ENCODE measurements at regions not wholly inside any gene's neighbourhood (a gene's known extent, or its start where the extent isn't known, plus 50 kb on each side); places are given as distances from the start of the nearest gene placed in this dataset.
"Not testable (repeated sequence)": the region's sequence is repeated elsewhere in the genome, so short reads cannot be mapped to it uniquely, and the experiment has no call there.

DNA sequence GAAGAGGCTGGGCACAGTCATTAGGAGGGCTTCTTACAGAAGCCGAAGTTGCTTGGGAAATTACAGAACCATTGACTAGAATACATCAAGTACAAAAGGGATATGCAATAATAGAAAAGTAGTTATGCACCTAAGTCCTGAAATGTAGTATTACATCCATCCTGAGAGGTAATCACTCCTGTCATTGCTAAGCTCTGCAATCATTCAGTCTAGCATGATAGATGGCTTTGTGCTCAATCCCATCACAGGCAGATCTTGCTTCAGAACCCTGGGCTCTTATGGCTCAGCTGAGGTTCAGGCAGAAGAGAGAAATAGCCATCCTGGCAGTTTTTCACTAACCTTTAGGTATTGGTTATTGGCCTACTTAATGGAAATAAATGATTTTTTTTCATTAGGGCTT lies 231.7 kb upstream of the AFF2 start:
- DNase-seq (ENCODE audit: low read depth): no peak

DNA sequence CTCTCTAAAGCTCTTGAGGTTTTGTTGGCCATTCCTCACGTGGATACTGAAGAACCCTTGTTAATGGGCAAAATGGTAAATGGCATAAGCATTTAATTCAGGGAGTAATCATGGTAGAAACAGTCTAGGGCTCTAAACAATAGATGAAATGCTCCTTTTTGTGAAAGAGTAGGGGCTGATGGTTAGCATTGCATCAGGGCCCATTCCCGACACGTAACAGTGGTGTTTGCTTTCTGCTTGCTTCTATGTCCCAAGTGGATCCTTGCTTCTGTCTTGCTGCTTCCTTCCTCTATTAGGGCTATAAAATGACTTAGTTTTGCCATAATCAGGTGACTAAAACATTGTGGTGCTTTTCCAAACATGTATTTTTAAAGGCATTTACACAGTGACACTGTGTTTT lies 230.9 kb upstream of the AFF2 start:
- no peak for DNase-seq (ENCODE audit: low read depth)

DNA sequence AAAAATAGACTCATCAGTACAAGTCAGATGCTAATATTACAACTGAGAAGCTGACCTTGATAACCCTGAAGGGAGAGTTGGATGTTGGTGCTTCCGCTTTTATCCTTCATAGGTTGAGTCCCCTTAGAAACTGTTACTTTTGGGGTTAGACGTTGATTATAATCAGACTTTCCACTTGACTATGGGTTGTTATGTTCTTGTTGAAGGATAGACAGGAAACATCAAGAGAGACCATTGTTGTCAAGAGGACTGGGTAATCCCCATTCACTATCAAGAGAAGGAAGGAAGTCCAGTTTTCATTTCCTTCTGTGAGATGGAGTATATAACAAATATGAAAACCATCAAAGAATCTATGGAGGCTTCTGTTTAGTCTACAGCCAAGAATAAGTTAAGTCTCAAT lies 229.9 kb upstream of the AFF2 start:
- DNase-seq (ENCODE audit: low read depth): no peak

DNA sequence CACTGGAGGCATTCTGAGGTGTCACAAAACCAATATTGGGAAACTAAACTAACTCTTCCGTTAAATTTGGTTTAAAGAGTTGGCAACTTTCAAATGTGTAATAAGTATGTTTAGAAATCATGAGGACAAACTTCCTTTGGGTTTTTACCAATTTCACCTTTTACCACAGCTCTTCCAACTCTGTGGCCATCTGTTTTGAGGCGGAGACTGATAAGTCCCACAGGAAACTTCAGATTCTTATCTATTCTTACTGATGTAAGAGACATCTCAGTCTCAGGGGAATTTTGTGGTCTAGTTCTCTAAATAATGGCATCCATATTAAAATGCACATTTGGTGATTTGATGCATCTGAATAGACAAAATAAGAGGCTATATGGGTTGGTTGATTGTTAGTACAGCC lies 229.2 kb upstream of the AFF2 start:
- DNase-seq (ENCODE audit: low read depth): no peak

DNA sequence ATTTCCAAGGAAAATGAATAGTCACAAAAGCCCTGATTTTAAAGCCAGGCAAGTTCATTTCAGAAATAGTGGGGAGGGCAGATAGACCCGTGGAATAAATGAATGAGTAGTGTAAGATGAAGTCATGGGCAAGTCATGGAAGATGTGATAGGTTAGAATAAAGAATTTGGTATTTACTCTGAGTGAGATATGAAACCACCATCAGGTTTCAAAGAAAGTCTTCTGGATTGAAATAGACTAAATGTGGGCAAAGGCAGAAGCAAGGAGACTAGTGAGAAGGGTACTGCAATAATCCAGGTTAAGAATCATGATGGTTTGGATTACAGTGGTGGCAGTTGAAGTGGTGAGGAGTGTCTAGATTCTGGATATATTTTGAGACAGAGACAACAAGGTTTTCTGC lies 218.5 kb upstream of the AFF2 start:
- no peak for DNase-seq (ENCODE audit: low read depth)

DNA sequence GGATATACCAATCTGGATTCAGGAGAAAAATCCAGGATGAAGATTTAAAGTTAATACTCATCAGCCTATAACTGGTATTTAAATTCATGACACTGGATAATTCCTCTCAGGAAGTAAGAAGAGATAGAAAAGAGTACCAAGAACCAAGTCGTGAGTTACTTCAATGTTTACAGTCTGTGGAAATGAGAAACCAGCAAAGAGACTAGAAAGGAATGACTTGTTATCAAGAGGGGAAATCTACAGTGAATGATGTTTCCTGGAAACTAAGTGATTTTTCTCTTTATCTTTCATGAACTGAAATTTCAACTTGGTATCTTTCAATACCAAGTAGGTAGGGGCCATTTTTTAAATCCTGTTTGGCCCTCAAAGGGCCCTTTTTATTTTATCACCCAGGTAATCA lies 217.9 kb upstream of the AFF2 start:
- DNase-seq (ENCODE audit: low read depth): no peak

DNA sequence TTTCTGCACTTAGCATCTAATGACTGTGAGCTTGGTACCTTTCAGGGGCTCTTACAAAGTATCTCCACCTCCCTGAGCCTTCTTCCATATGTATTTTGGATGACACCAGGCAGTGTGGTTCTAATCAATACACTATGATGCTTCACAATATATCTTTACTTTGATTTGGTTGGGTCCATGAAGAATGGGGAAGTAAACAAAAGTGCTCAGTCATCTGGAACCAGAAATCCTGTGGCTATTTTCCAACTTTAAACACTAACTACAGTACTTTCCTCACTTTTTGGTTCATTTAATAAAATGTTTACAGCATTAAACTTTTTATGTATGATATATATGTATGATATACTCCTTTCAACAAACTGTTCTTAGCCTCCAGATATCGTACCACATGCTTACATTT lies 216.4 kb upstream of the AFF2 start:
- no peak for DNase-seq (ENCODE audit: low read depth)

DNA sequence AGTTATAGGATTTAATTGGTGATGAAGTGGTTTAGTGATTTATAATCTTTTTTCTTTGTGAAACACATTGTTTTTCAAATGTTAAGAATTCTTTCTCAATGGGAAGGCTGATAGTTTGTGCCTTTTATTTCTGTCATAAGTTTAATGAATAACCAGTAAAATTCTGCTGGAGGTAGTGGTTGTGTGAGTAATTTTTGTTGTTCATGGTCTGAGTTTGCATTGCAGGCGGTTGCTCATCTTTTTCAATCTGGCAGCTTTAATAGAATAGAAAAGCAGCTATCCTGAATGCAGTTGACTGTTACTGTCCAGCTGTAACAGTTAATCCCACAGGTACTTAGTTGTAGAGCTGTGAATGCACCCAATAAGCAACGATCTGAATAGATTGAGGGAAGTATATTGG lies 215.6 kb upstream of the AFF2 start:
- DNase-seq (ENCODE audit: low read depth): no peak

DNA sequence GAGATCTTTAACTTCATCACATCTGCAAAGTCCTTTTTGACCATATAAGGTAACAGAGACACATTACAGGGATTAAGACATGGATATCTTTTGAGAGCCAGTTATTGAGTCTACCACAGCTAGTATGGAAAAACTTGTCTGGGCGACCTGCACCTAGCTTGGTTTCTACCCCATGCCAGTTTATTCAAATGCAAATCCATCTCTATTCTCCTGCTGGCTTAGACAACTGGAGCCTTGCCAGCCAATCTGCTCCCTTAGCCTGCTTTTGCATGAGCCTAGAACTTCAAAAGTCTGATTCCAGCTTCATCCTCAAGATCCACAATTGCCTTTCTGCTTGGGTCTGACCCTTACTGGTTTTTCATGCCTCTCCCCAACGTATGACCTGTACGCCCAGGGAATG lies 212.0 kb upstream of the AFF2 start:
- DNase-seq (ENCODE audit: low read depth): no peak

DNA sequence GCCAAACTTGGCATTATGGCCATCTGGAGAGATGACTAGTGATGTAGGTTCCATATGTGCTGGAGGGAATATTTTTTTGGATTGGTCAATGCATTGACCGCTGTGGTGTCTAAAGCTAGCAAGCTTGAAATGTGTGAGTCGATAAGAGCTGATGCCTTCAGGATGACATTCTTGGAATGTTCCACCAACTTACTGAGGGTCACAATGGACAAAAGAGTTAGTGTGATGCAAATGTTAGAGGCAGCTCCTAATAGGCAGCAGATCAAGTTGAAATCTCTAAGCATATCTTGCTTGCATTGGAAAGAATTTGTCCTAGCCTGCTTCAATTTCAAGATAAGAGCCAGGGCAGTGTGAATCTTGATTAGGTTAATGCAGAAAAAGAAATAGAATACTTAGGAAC lies 210.4 kb upstream of the AFF2 start:
- no peak for DNase-seq (ENCODE audit: low read depth)

DNA sequence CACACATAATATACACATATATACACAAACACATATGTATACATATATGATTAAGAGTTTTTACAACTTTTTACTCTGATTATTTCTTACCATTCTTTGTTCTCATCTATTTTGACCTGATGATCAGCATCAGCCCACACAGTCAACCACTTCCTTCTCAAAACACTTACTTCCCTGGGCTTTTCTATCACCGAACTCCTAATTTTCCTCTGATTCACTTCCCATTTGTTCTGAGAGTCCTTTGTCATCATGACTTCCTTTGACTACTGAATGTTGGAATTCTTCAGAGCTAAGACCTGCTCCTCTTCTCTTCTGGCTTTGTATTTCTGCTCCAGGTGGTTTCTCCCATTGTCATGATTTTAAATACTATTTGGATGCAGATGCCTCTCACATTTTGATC lies 209.5 kb upstream of the AFF2 start:
- DNase-seq (ENCODE audit: low read depth): no peak

DNA sequence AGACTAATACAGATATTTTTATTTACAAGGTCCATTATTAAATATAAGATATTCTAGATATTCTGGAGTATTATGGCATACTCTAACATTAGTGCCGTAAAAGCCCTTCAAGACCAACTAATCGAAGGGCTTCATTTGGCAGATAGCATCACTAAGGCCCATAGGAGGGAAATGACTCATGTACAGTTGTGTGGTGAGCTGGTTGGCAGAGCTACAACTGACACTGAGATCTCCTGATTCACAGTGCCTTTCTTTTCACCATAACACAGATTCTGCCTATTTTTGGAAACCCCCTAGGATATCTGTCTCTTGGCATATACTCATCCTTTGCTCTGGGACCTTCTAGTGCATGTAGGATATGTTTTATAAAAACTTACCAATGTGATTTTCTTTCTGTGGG lies 201.7 kb upstream of the AFF2 start:
- DNase-seq (ENCODE audit: low read depth): no peak

DNA sequence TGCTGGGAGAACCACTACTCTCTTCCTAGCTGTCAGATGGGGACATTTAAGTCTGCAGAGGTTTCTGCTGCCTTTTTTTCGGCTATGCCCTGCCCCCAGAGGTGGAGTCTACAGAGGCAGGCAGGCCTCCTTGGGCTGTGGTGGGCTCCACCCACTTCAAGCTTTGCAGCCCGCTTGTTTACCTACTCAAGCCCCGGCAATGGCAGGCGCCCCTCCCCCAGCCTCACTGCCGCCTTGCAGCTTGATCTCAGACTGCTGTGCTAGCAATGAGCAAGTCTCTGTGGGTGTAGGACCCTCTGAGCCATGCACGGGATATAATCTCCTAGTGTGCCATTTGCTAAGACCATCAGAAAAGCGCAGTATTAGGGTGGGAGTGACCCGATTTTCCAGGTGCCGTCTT lies 195.2 kb upstream of the AFF2 start:
- not testable (repeated sequence) for DNase-seq (ENCODE audit: low read depth)

DNA sequence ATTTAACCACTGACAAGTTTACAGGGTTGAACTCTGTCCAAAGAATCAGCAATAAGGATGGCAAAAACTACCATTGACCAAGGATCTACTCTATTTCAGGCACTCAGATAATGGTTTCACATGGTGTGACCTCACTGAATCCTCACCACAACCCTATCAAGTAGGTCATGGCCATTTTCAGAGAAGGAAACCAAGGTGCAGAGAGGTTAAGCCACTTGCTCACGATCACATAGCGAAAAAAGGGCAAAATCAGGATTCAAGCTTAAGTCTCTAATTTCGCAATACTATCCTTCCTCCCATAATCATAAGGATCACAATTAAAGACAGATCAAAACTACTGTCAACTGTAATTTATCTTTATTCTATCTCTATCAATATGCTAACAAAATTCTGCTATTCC lies 191.0 kb upstream of the AFF2 start:
- no peak for DNase-seq (ENCODE audit: low read depth)

DNA sequence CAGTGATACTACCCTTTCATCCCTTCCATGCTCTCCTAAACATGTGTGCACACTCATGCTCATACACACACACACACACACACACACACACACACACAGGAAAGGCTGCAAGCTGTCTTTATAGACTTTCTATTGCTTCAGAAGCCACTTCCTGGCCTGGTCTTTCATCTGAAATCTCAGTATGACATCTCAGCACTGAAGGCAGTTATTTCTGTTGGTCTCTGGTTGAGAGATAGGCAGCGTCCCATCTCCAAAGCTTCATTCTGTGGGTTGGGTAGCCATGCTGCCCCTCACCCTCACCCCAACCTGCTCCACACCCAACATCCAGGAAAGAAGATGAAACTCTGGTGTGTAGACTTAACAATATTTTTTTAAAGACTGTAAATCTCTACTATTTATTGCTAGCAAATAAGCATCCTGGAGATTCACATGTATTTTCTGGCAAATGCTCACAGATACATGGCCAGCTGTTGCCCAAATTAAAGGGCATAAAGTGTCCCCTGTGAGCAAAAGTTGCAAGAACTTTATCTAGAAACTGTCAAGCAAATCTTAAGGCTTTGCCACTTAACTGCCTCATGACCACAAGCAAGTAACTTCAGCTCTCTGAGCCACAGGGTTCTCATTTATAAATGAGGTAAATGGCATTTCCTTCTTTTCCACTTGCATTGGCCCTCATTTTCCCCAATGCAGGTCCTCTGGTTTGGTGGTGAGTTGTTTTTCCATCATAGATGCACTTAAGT lies 189.8 kb upstream of the AFF2 start:
- peak; percentile 25 for DNase-seq (ENCODE audit: low read depth)

DNA sequence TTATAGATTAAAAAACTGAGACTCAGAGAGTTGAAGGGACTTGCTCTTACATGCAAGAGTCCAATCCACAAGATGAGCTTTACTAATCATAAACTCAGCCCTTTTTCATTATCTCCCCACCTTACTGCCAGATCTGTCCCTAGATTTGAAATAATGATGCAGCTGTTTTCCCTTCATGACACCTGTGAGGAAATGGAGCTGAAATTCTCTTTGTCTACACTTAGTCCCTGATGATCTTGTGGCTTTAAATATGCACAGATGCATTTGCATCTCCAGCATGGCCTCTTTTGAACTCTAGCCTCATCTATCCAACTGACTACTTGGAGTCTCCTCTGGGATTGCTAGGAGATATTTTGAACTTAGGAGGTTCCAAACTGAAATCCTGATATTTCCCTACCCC lies 188.9 kb upstream of the AFF2 start:
- no peak for DNase-seq (ENCODE audit: low read depth)

DNA sequence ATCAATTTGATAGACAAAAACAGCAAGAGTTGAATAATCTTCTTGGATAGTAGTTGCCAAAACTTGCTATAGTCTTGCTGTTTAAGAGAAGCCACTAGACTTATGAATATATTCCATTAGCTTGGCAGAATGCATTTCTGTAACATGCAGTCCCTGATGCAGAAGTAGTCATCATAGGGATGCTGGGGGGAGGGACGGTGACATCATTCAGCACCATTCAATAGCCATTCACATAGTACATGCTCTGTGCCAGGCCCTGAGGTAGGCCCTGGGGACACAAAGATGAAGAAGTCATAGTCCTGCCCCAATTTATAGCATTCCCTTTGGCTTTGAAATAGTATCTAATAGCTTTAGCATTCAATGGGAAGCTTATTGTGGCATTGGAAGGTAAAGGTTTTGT lies 185.5 kb upstream of the AFF2 start:
- no peak for DNase-seq (ENCODE audit: low read depth)

DNA sequence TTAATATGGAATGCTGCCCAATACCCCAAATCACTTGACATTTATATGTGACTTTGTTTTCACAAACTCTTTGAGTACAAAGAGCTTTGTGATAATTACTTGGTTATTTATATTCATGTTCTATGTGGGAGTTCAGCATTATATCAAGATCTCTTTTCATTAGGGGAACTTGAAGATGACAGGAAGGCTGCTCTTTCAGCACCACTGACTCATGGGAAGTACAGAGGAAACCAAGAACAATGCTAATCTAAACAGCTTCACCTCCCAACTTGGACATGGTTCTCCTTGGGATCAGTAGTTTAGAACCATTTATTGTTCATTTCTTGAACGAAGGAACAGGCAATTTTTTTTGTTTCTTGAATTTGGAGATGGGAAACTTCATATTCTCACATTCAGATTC lies 184.0 kb upstream of the AFF2 start:
- DNase-seq (ENCODE audit: low read depth): no peak

DNA sequence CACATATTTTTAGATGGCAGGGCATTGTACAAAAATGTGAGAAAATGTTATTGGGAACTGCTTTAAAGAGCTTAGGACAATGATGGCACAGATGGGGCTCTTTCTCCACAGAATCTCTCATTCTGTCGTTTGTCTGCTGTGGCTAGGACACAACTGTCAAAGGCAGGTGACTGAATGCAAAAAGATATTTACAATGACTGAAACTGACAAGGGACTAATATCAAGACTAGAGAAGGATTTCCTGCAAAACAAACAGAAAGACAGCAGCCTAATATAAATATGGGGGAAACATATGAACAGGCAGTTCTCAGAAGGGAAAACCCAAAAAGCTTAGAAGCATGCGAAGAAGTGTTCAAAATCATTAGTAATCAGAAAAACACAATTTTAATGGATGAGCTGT lies 177.5 kb upstream of the AFF2 start:
- no peak for DNase-seq (ENCODE audit: low read depth)

DNA sequence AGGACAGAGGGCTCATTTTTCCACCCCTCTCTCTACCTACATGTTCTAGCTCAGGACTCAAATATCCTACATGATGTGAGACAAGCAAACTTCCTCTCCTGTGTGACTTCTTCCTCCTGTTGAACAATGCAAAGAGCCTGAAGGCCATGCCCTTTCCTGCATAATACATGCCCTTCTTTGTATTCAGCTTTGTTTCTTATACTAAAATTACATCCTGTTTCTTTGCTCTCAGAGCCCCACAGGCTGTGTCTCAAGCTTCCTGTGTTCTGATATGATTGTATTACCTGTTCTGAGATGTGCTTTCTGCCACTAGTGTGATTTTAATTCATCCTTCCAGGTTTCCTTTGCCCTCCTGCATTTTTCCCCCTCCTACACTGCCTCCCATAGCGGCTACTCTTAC lies 166.4 kb upstream of the AFF2 start:
- DNase-seq (ENCODE audit: low read depth): no peak

DNA sequence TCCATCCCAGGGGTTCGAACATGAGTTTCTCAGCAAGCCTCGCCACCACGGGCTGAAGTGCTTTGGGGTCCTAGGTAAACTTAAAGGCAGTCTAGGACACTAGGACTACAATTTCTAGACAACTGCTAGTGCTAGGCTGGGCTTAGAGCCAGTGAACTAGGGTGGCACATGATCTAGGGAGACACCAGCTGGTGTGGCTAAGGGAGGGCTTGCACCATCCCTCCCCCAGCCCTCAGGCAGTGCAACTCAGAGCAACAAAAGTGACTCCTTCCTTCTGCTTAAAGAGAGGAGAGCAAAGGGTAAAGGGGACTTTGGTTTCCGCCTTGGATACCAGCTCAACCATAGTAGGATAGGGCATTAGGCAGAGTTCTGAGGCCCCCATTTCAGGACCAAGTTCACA lies 162.5 kb upstream of the AFF2 start:
- no peak for DNase-seq (ENCODE audit: low read depth)

DNA sequence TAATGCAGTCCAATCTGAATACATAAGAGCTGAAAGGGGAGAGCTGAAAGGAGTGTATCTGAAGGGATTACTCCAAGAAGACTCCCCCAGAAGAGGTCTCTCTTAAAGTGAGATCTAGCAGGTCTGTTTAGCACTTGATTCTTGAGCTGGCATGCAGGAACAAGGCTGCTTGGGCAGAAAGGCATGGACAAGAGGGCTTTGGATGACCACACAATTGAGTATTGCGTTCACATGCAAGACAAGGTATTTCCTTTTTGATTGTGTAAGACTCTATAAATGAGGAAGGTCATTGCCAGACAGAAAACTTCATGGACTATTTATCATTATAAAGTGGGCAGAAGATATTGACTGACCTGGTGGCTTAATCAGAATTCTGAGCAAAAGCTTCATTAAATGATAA lies 145.5 kb upstream of the AFF2 start:
- no peak for DNase-seq (ENCODE audit: low read depth)

DNA sequence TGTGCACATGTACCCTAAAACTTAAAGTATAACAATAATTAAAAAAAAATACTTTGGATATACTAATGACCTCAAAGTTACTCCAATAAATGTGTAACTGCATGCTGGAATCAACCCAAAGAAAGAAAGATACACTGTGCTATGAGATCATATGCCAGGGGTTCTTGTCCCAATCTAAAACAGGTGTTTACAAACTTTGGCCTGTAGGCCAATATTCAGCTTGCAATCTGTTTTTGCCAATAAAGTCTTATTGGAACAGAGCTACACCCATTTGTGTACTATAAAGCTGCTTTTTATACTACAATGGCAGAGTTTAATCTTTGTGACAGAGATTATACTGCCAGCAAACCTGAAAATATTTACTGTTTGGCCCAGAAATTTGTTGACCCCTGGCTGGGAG lies 138.8 kb upstream of the AFF2 start:
- DNase-seq (ENCODE audit: low read depth): no peak

DNA sequence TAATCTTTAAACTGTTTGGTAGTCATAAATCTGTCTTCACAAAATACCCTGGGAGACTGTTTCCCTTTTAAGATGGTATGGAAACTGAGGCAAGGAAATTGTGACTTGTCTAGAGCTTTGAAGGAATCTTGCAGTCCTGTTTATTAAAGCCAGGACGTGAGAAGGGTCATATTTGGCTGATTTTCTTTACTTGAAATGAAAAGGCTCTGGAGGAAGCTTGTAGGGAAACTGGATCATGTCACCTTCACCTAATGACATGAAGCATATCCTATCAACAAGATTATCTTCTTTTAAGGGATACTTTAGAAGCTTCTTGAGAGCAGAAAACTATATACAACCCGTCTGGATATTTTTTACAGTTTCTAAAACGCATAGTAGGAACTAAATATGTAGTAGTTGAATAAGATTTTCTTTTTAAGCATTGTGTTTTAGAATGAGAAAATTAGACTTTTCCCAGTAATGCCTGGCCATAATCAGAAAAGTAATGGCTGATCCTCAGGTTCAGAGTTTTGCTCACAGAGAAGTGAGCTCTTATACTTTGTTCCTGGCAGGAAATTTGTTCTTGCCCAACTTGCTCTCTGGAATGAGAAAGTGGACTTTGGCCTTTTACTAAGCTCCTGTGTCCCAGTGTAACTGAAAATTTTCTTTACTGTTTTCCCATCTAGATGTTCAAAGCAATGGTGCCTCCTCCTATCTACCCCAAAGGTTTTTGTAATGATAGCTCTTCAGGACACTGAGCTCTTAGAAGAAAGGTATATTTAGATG lies 136.8 kb upstream of the AFF2 start:
- no peak for DNase-seq (ENCODE audit: low read depth)
